ENCODE measurements at regions not wholly inside any gene's neighbourhood (a gene's known extent, or its start where the extent isn't known, plus 50 kb on each side); places are given as distances from the start of the nearest gene placed in this dataset.

- H3K27me3 ChIP-seq, result no peaks in the 10 kb centered on the region
- H3K36me3 ChIP-seq, result no peaks in the 10 kb centered on the region
- H3K4me1 ChIP-seq, result no peaks in the 10 kb centered on the region
- DNase-seq, result no peak
- no peak overlapping the region for H3K4me3 ChIP-seq
- intact Hi-C loops (cut with DNase I; ENCODE audit: low total_unique reads), result no loop called here
- no peaks in the 10 kb centered on the region for H3K9me3 ChIP-seq
- H3K27ac ChIP-seq, result no peak overlapping the region
- no peak for TF ChIP-seq CTCF (IDR thresholded peaks at IDR 0.05)
- TF ChIP-seq POLR2A (IDR thresholded peaks at IDR 0.05), result no peak
Observed at GRCh38 chr3:98962189-98962930, 60.9 kb upstream of the DCBLD2 start.

- no peak for TF ChIP-seq CTCF (IDR thresholded peaks at IDR 0.05)
- TF ChIP-seq POLR2A (IDR thresholded peaks at IDR 0.05), result no peak
Observed at GRCh38 chr3:98961161-98962155, 60.0 kb upstream of the DCBLD2 start.

GRCh38 chr3:98957681-98958080 lies 56.2 kb upstream of the DCBLD2 start:
- DNase-seq, result no peak
- H3K4me3 ChIP-seq, result no peak overlapping the region
- no peaks in the 10 kb centered on the region for H3K36me3 ChIP-seq
- H3K4me1 ChIP-seq, result no peaks in the 10 kb centered on the region
- no peak for TF ChIP-seq POLR2A (IDR thresholded peaks at IDR 0.05)
- no peak for TF ChIP-seq CTCF (IDR thresholded peaks at IDR 0.05)
- intact Hi-C loops (cut with DNase I; ENCODE audit: low total_unique reads), result no loop called here
- H3K27me3 ChIP-seq, result no peaks in the 10 kb centered on the region
- no peaks in the 10 kb centered on the region for H3K9me3 ChIP-seq
- H3K27ac ChIP-seq, result no peak overlapping the region

More at GRCh38 chr3:98961161-98962155, 60.0 kb upstream of the DCBLD2 start:
- no peak for DNase-seq
- Histone ChIP-seq H3K9me3 (no peaks in the 10 kb centered on the region), H3K36me3 (no peaks in the 10 kb centered on the region), H3K4me1 (no peaks in the 10 kb centered on the region), H3K27ac (no peak overlapping the region), H3K4me3 (no peak overlapping the region), H3K27me3 (no peaks in the 10 kb centered on the region)
- intact Hi-C loops (cut with DNase I; ENCODE audit: low total_unique reads), result no loop called here

- Histone ChIP-seq H3K4me3 (no peak overlapping the region), H3K36me3 (no peaks in the 10 kb centered on the region), H3K27me3 (no peaks in the 10 kb centered on the region), H3K4me1 (no peaks in the 10 kb centered on the region), H3K9me3 (no peaks in the 10 kb centered on the region), H3K27ac (no peak overlapping the region)
- intact Hi-C loops (cut with DNase I; ENCODE audit: low total_unique reads), result no loop called here
- TF ChIP-seq POLR2A (IDR thresholded peaks at IDR 0.05) (no peak), CTCF (IDR thresholded peaks at IDR 0.05) (no peak)
- no peak for DNase-seq
Observed at GRCh38 chr3:98956008-98956407, 54.5 kb upstream of the DCBLD2 start.

All from uterus (tissue), 3 donors.